ENCODE measurements at regions not wholly inside any gene's neighbourhood (a gene's known extent, or its start where the extent isn't known, plus 50 kb on each side); places are given as distances from the start of the nearest gene placed in this dataset.

GRCh38 chr4:15150631-15151030 is 148.3 kb downstream of the CPEB2 start:
- TF ChIP-seq POLR2A (IDR thresholded peaks at IDR 0.05) (no peak), CTCF (IDR thresholded peaks at IDR 0.05) (no peak)

Measured in body of pancreas (tissue), 4 donors.